Activated naive CD8-positive, alpha-beta T cell treated with anti-CD3 and anti-CD28 coated beads, Interleukin-2, amount 10 ng/mL, durations not matched to agents 7 days and 5 days (primary cell): ENCODE measurements at regions not wholly inside any gene's neighbourhood (a gene's known extent, or its start where the extent isn't known, plus 50 kb on each side); places are given as distances from the start of the nearest gene placed in this dataset.

ENCODE experiments used
- ATAC-seq: fragments of 150-1000 bp; cut with Tn5 transposase; one replicate; pipeline ENCODE4 v1.10.0; 2021; ENCODE audit warnings: low read depth, moderate library complexity
- POLR2A ChIA-PET: fragments of 350-600 bp; sonication (Branson Sonifier 250); formaldehyde crosslinking; loops from one replicate; lab custom pipeline; 2021; ENCODE audit warnings: antibody characterized with exemption; lab: Charles Lee
- DNase-seq: peaks from one replicate; pipeline ENCODE4 v3.0.0; 2021
- H3K27ac Mint-ChIP-seq: one replicate; pipeline ENCODE4 v1.8.0; 2022; ENCODE audit warnings: mild to moderate bottlenecking, mixed read lengths
- H3K27me3 Mint-ChIP-seq: one replicate; pipeline ENCODE4 v1.8.0; 2022; ENCODE audit warnings: mild to moderate bottlenecking, moderate library complexity, mixed read lengths
- H3K36me3 Mint-ChIP-seq: one replicate; pipeline ENCODE4 v1.8.0; 2021; ENCODE audit warnings: mild to moderate bottlenecking, mixed read lengths
- H3K4me1 Mint-ChIP-seq: one replicate; pipeline ENCODE4 v1.8.0; 2021; ENCODE audit warnings: mixed read lengths
- H3K4me3 Mint-ChIP-seq: one replicate; pipeline ENCODE4 v1.8.0; 2022; ENCODE audit warnings: mild to moderate bottlenecking, moderate library complexity, mixed read lengths
- H3K9me3 Mint-ChIP-seq: one replicate; pipeline ENCODE4 v1.8.0; 2021; ENCODE audit warnings: mixed read lengths

- Mint-ChIP-seq H3K27ac (no peak overlapping the region), H3K36me3 (no peaks in the 10 kb centered on the region), H3K4me3 (no peak overlapping the region), H3K9me3 (no peaks in the 10 kb centered on the region), H3K27me3 (peaks cover 7% of the 10 kb centered on the region), H3K4me1 (no peaks in the 10 kb centered on the region)
- ATAC-seq (no peak), DNase-seq (no peak)
- POLR2A ChIA-PET: no interaction called here
Observed at GRCh38 chr4:53714236-53715140, 123.2 kb upstream of the LNX1 start.

- no peak overlapping the region for H3K27ac Mint-ChIP-seq
- POLR2A ChIA-PET: no interaction called here
- ATAC-seq: no peak
- peaks cover 7% of the 10 kb centered on the region for H3K27me3 Mint-ChIP-seq
- DNase-seq: no peak
- no peaks in the 10 kb centered on the region for H3K36me3 Mint-ChIP-seq
- no peak overlapping the region for H3K4me3 Mint-ChIP-seq
- no peaks in the 10 kb centered on the region for H3K9me3 Mint-ChIP-seq
- H3K4me1 Mint-ChIP-seq: no peaks in the 10 kb centered on the region
Observed at GRCh38 chr4:53713767-53714166, 122.5 kb upstream of the LNX1 start.

- ATAC-seq (no peak), DNase-seq (no peak)
- Mint-ChIP-seq H3K4me3 (no peak overlapping the region), H3K27me3 (peaks cover 7% of the 10 kb centered on the region), H3K36me3 (no peaks in the 10 kb centered on the region), H3K4me1 (no peaks in the 10 kb centered on the region), H3K9me3 (no peaks in the 10 kb centered on the region), H3K27ac (no peak overlapping the region)
- POLR2A ChIA-PET: no interaction called here
Observed at GRCh38 chr4:53713296-53713695, 122.0 kb upstream of the LNX1 start.

GRCh38 chr4:53712408-53713020, 121.2 kb upstream of the LNX1 start:
- DNase-seq (no peak), ATAC-seq (no peak)
- Mint-ChIP-seq H3K4me1 (no peaks in the 10 kb centered on the region), H3K27ac (no peak overlapping the region), H3K4me3 (no peak overlapping the region), H3K36me3 (no peaks in the 10 kb centered on the region), H3K9me3 (no peaks in the 10 kb centered on the region), H3K27me3 (peaks cover 4% of the 10 kb centered on the region)
- POLR2A ChIA-PET: no interaction called here

- Mint-ChIP-seq H3K4me3 (no peak overlapping the region), H3K9me3 (no peaks in the 10 kb centered on the region), H3K36me3 (no peaks in the 10 kb centered on the region), H3K27ac (no peak overlapping the region), H3K4me1 (no peaks in the 10 kb centered on the region), H3K27me3 (peaks cover 2% of the 10 kb centered on the region)
- DNase-seq (no peak), ATAC-seq (no peak)
- POLR2A ChIA-PET: no interaction called here
Observed at GRCh38 chr4:53711926-53712325, 120.6 kb upstream of the LNX1 start.

GRCh38 chr4:53709693-53710092, 118.4 kb upstream of the LNX1 start:
- no peak for ATAC-seq
- Mint-ChIP-seq H3K4me3 (no peak overlapping the region), H3K36me3 (no peaks in the 10 kb centered on the region)

GRCh38 chr4:53707491-53707890, 116.2 kb upstream of the LNX1 start:
- no peak for ATAC-seq
- Mint-ChIP-seq H3K36me3 (no peaks in the 10 kb centered on the region), H3K4me3 (no peak overlapping the region), H3K4me1 (peaks cover 3% of the 10 kb centered on the region), H3K27ac (no peak overlapping the region), H3K27me3 (no peaks in the 10 kb centered on the region), H3K9me3 (no peaks in the 10 kb centered on the region)
- no peak for DNase-seq
- POLR2A ChIA-PET: no interaction called here

More at GRCh38 chr4:53709693-53710092, 118.4 kb upstream of the LNX1 start:
- H3K27me3 Mint-ChIP-seq: no peaks in the 10 kb centered on the region
- POLR2A ChIA-PET: no interaction called here
- H3K27ac Mint-ChIP-seq: no peak overlapping the region
- no peak for DNase-seq
- no peaks in the 10 kb centered on the region for H3K9me3 Mint-ChIP-seq
- no peaks in the 10 kb centered on the region for H3K4me1 Mint-ChIP-seq

- H3K9me3 Mint-ChIP-seq: no peaks in the 10 kb centered on the region
- ATAC-seq (no peak), DNase-seq (no peak)
- H3K36me3 Mint-ChIP-seq: no peaks in the 10 kb centered on the region
- H3K27me3 Mint-ChIP-seq: no peaks in the 10 kb centered on the region
- H3K4me1 Mint-ChIP-seq: peaks cover 3% of the 10 kb centered on the region
- no peak overlapping the region for H3K4me3 Mint-ChIP-seq
- no peak overlapping the region for H3K27ac Mint-ChIP-seq
- POLR2A ChIA-PET: no interaction called here
Observed at GRCh38 chr4:53706422-53707032, 115.2 kb upstream of the LNX1 start.

GRCh38 chr4:53705972-53706371, 114.7 kb upstream of the LNX1 start:
- Mint-ChIP-seq H3K4me3 (no peak overlapping the region), H3K36me3 (no peaks in the 10 kb centered on the region)
- ATAC-seq: no peak

GRCh38 chr4:53705151-53705764, 114.0 kb upstream of the LNX1 start:
- H3K27me3 Mint-ChIP-seq: no peaks in the 10 kb centered on the region

More at GRCh38 chr4:53705972-53706371, 114.7 kb upstream of the LNX1 start:
- H3K4me1 Mint-ChIP-seq: peaks cover 3% of the 10 kb centered on the region
- no peak overlapping the region for H3K27ac Mint-ChIP-seq
- DNase-seq: no peak
- POLR2A ChIA-PET: no interaction called here
- no peaks in the 10 kb centered on the region for H3K9me3 Mint-ChIP-seq
- no peaks in the 10 kb centered on the region for H3K27me3 Mint-ChIP-seq

GRCh38 chr4:53704329-53704728, 113.0 kb upstream of the LNX1 start:
- no peaks in the 10 kb centered on the region for H3K27me3 Mint-ChIP-seq
- no peaks in the 10 kb centered on the region for H3K36me3 Mint-ChIP-seq
- H3K4me1 Mint-ChIP-seq: peaks cover 3% of the 10 kb centered on the region
- no peak overlapping the region for H3K27ac Mint-ChIP-seq
- H3K9me3 Mint-ChIP-seq: no peaks in the 10 kb centered on the region
- DNase-seq (no peak), ATAC-seq (no peak)
- no peak overlapping the region for H3K4me3 Mint-ChIP-seq
- POLR2A ChIA-PET: no interaction called here

More at GRCh38 chr4:53705151-53705764, 114.0 kb upstream of the LNX1 start:
- ATAC-seq (no peak), DNase-seq (no peak)
- no peaks in the 10 kb centered on the region for H3K36me3 Mint-ChIP-seq
- no peaks in the 10 kb centered on the region for H3K9me3 Mint-ChIP-seq
- no peak overlapping the region for H3K4me3 Mint-ChIP-seq
- POLR2A ChIA-PET: no interaction called here
- H3K4me1 Mint-ChIP-seq: peaks cover 3% of the 10 kb centered on the region
- no peak overlapping the region for H3K27ac Mint-ChIP-seq

- POLR2A ChIA-PET: no interaction called here
- ATAC-seq: no peak
- H3K4me3 Mint-ChIP-seq: no peak overlapping the region
- no peak overlapping the region for H3K27ac Mint-ChIP-seq
- DNase-seq: no peak
- no peaks in the 10 kb centered on the region for H3K9me3 Mint-ChIP-seq
- H3K4me1 Mint-ChIP-seq: peaks cover 3% of the 10 kb centered on the region
- H3K36me3 Mint-ChIP-seq: no peaks in the 10 kb centered on the region
- H3K27me3 Mint-ChIP-seq: no peaks in the 10 kb centered on the region
Observed at GRCh38 chr4:53703267-53703655, 112.0 kb upstream of the LNX1 start.
